ENCODE measurements at regions not wholly inside any gene's neighbourhood (a gene's known extent, or its start where the extent isn't known, plus 50 kb on each side); places are given as distances from the start of the nearest gene placed in this dataset.

- TF ChIP-seq CTCF (IDR thresholded peaks at IDR 0.05 in 2 of 3, conservative IDR thresholded peaks at IDR 0.05 in 1 of 3; ENCODE audit: insufficient read depth in 2 of 3, low read depth in 1 of 3, low read length in 3 of 3), result no peak
- TF ChIP-seq HNRNPLL (IDR thresholded peaks at IDR 0.05; ENCODE audit: low read depth, low read length, poor library complexity, severe bottlenecking), result no peak
- TF ChIP-seq SMAD4 (CRISPR knock-in tag; conservative IDR thresholded peaks at IDR 0.05), result no peak
- no peak for TF ChIP-seq KAT2B (IDR thresholded peaks at IDR 0.05; ENCODE audit: low read depth, low read length)
- no peak for TF ChIP-seq CREB1 (IDR thresholded peaks at IDR 0.05)
- TF ChIP-seq CREB1 (CRISPR knock-in tag; IDR thresholded peaks at IDR 0.05), result no peak
- TF ChIP-seq MAFG (tag; conservative IDR thresholded peaks at IDR 0.05), result no peak
- TF ChIP-seq USF1 (CRISPR knock-in tag; IDR thresholded peaks at IDR 0.05), result no peak
- no peak for TF ChIP-seq FOXM1 (IDR thresholded peaks at IDR 0.05; ENCODE audit: low read depth)
- TF ChIP-seq FOXM1 (CRISPR knock-in tag; IDR thresholded peaks at IDR 0.05; ENCODE audit: low read depth), result no peak
- TF ChIP-seq HNRNPH1 (optimal IDR thresholded peaks at IDR 0.05; ENCODE audit: low read depth, low read length), result no peak
- no peak for TF ChIP-seq CHD1 (IDR thresholded peaks at IDR 0.05; ENCODE audit: low read length)
- TF ChIP-seq EP300 (IDR thresholded peaks at IDR 0.05; ENCODE audit: low read length), result no peak
- TF ChIP-seq, protein P1, sequence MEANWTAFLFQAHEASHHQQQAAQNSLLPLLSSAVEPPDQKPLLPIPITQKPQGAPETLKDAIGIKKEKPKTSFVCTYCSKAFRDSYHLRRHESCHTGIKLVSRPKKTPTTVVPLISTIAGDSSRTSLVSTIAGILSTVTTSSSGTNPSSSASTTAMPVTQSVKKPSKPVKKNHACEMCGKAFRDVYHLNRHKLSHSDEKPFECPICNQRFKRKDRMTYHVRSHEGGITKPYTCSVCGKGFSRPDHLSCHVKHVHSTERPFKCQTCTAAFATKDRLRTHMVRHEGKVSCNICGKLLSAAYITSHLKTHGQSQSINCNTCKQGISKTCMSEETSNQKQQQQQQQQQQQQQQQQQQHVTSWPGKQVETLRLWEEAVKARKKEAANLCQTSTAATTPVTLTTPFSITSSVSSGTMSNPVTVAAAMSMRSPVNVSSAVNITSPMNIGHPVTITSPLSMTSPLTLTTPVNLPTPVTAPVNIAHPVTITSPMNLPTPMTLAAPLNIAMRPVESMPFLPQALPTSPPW (CRISPR knock-in tag; IDR thresholded peaks at IDR 0.05), result no peak
- no peak for TF ChIP-seq POLR3A (IDR thresholded peaks at IDR 0.05; ENCODE audit: borderline replicate concordance, extremely low read depth, insufficient read depth, insufficient read length)
Measured at GRCh38 chr6:163806755-163807499, 392.4 kb downstream of the QKI start.

All from K562 (cell line).